ENCODE measurements at regions not wholly inside any gene's neighbourhood (a gene's known extent, or its start where the extent isn't known, plus 50 kb on each side); places are given as distances from the start of the nearest gene placed in this dataset.
A peak's percentile ranks its signal among the peaks of the same experiment; 100 is the strongest.

DNA sequence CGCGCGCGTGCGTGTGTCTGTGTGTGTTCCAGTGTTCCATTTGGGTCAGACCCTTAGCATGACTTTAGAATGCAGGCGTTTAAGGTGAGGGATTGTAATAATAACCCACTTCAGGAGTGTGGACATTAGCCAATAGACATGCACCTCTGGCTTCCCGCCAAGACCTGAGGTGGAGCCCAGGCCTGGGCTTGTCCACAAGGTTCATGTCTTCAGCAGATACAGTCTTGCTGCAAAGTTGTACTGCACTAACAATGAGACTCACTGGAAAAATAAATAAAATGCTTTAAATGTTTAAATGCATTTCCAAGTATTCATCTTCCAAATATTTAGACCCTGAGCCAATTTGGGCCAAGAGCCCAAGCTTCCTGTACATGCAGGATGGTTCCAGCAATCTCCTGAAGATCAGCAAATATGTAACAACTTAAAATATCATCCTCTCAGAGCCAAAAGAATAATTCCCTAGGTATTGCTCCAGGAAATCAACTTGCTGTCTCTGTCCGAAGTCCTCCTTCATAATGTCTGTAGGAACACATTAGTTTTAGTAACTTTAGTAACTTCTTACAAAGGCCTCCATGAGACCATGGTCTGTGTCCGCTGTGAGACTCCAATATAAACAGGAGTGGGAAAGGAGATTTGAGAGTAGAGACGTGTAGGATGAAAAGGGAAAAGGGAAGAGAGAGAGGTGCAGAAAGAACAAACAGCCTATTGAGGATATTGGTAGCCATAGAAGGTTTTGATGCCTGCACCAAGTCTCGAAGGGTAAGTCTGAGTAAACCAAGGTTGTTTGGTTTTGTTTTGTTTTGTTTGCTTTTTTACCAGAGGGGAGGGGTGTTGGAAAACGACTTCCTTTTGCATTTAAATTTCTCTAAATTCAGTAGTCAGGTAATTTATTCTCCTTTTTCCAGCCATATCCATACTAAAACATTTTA, 98.5 kb upstream of the KLF3 start:
- DNase-seq: peak; percentile 78

DNA sequence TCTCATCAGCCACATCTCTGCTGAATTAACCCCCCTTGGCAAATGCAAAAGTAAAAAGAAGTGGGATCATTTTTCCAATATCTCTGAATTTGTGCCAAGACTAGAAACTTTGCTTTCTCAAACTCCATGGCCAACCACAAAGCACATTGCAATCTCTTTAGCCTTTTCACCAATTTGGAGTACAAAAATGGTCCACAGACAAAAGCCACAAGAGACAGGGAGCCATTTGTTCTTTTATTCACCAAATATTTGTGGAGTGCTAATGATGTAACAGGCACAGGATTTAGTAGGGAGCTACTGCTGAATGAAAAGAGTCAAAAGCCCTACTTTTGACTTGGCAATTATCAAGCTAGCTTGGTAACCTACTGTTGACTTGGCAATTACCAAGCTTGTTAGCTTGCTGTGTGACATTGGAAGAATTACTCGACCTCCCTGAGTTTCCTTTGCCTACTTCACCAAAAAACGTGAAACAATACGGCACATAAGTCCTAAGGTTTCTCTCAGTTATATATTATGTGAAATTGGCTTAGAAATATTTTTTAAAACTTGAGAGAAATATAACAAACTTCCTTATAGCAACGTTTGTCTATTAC, 97.1 kb upstream of the KLF3 start:
- no peak for DNase-seq

DNA sequence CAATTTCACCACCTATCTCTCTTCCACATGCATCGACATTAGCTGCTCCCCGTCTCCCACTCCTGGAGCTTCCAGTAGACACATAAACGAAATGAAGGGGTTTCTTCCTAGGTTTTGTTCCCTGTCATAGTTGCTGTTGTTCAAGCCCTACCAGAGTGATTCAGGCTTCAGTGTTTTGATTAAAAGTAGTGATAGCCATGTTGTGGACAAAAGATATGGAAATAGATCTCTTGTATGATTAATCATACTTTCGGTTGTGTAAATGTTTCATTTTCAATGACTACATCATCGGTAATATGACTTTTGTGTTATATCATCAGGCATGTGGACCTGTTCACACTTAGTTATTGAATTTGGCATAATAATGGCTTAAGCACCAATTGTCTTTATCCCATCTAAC, 96.5 kb upstream of the KLF3 start:
- no peak for DNase-seq

DNA sequence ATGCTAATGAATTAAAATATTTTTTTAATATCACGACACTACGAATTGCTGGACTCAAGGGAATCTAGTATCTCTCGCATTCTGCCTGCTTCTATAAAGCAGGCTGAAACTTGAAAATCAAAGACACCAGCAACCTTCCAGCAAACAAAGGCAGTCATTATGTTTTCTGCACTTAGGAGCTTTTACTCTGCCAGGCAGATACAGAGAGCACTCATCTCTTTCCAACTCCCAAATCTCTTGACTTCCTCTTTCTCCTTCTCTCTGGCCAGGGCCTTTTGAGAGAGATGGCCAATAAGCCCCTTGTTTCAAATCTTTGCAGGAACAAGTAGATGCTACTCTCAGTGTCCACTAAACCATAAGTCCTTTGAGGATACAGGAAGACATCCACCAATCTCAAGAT, 95.2 kb upstream of the KLF3 start:
- no peak for DNase-seq

DNA sequence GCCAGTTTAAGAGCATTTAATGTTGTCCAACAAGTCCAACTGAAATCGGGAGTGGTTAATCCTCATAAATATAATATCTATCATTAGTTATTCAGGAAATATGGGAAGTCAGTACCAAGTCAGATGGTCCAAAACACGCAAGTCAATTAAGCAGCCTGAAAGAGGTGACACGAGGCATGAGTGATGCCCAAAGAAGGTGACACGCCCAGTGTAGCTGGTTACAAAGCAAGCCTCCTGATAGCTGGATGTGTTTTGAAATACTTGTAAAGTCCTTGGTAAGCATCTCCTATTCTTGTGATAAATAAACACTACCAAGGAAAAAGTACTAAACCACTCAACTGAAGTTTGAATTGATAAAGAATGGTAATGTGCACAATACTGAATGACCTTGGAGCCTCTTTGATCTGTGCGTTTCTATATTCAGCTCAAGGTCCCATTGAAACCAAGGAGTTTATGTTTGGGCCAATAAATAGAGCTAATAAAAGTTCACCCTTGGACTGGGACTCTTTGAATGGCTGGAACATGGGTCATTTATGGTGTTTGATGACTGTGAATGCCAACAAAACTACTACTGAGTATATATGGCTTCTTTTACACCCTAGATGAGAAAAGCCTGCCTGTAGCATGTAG, 93.2 kb upstream of the KLF3 start:
- no peak for DNase-seq

DNA sequence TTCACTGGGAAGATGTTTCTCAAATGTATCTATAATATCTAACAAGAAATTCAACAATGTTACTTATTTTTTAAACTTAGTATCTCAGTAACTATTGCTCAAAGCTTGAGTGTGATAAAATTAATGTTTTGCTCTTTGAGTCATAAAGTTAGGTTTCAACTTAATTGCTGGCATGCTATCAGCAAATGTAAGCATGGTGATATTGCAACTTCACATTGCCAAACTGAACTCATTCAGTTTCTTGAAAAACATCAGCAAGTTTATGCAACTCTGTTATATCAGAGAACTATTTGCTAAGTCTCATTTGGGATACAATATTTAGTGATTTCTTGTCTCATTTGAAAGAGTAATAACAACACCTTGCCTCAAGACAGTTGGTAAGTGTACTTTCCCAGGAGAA, 91.2 kb upstream of the KLF3 start:
- DNase-seq: no peak

DNA sequence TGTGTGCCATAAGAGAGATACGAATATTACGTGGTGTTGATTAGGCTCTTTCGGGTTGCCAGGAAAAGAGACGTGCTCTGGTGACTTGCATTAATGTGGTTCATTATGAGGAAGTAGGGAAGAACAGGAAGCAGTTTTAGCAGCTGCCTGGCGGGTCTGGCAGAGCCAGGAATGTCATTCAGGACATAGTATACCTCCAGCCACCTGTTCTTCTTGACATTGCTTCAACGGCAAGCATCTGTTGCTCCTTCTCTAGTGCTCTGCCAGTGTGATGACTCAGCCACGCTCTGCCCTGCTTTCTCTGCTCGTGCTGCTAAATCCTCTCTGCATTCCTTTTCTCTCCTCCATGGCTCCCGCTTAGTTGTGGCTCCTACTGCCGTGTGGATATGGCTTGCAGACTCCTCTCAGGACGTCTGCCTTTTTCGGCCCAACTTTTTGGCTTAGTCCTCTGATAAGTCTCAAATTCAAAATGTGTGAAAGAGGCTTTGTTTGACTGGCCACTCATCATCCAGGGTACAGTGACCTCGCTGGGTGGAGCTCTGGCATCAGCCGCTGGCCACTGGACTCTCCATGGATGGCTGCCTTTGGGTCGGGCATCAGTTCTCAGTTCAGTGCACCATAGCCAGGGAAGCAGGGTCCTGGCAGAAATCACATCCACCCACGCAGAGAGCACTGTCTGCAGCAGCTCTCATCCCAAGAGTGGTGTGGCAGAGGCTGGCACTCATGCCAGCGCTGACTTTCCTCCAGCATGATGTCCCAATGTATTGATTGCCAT, 89.3 kb upstream of the KLF3 start:
- no peak for DNase-seq

DNA sequence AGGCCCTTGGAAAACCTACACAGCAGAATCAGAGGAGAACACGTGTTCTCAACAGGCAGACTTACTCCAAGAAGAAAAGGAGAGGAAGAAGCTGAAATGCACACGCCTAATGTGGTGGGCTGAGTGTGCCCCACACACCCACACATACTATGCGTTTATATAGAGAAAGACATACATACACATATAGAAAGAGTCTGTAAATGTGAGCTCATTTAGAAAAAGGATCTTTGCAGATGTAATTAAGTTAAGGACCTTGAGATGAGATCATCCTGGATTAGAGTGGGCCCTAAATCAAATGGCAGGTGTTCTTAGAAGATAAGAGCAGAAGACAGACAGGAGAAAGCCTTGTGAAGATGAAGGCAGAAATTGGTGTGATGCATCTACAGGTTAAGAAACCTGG, 87.2 kb upstream of the KLF3 start:
- DNase-seq: no peak

DNA sequence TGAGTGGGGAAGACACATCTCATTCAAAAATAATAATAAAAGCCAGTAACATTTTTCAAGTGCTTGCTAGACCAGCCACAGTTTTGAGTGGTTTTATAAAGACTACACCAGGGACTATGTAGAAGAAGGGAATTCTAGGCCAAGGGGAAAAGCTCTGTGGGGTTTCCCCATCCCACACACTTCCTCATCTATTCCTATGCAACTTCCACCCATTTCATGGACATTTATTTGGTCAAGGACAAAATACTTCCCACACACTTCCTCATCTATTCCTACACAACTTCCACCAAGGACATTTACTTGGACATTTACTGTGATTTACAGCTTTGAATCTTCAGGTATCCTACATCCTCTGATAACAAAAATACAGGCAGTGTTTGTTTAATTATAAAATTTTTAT, 86.5 kb upstream of the KLF3 start:
- no peak for DNase-seq

DNA sequence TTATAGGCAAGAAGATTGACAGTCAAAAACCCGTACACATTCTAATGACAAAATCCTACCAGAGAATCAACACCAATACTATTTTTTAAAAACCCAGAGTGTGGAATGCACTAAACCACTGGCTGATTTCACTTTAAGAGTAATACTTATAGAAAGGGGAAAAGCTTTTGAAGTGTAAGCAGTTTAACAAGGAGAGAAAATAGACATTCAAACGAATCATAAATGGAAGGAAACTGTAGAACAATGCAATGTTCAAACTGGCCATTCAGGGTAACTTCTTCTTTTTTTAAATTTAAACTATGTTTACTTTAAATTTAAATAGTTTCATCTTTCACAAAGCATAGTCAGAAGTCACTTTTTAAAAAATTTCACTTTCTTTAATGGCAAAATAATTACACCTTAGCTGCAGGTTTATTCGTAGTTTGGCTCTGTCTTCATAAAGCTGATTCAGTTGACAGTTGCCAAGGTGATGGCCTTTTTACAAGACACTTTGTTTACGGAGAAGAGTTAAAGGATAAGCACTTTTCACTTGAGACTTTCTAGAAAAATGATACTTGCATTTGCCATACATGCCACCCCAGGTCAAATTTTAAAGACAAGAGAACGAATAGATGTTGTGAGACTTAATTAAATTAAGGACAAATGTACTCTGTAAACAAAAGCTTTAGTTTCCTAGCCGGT, 82.4 kb upstream of the KLF3 start:
- no peak for DNase-seq

DNA sequence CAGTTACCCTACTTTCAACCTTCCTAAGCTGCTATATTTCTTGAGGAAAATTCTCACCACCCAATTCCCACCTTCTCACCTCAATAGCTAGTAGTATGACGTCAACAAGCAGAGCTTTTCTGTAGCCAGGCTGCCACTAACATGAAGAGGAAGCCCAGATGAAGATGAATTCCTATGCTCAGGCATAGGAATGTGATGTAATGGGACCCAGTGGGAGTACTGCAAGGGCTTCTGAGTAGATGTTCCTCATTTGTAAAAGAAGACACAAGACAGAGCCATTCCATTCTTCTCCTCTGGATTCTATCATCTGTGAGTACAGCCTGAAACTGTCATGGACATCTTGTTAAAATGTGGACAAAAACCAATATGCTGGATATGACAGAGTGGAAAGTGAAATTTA, 81.6 kb upstream of the KLF3 start:
- no peak for DNase-seq

DNA sequence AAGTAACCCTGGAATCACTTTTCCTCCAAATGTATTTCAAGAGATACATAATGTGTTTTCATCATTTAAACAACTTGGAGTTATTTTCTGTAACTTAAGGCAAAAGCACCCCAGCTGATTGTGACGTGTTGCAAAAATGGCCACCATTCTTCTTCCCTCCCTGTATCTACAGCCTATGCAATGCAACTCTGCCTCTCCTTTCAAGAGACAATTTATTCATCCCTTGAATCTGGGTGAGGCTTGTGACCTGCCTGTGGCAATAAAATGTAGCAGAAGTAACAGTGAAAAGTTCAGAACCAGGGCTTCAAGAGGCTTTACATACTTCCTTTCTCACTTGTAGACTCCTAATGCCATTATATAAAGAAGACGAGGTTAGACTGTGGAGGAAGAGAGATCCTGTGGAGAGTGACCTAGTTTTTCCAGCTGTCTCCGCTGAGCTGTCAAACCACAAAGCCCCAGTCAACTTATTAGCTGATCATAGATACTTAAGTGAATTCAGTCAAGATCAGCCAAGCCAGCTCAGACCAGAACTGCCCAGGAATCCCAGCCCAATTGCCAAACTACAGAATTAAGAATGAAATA, 81.0 kb upstream of the KLF3 start:
- no peak for DNase-seq

DNA sequence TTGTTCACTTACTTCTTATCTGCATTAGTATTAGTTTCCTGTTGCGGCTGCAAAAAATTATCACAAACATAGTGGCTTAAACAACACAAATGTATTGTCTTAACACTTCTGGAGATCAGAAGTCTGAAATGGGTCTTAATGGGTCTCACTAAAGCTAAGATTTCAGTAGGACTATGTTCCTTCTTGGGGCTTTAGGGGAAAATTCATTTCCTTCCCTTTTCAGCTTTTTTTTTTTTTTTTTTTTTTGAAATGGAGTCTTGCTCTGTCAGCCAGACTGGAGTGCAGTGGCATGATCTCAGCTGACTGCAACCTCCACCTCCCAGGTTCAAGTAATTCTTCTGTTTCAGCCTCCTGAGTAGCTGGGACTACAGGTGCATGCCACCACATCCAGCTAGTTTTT, 78.1 kb upstream of the KLF3 start:
- DNase-seq: no peak

DNA sequence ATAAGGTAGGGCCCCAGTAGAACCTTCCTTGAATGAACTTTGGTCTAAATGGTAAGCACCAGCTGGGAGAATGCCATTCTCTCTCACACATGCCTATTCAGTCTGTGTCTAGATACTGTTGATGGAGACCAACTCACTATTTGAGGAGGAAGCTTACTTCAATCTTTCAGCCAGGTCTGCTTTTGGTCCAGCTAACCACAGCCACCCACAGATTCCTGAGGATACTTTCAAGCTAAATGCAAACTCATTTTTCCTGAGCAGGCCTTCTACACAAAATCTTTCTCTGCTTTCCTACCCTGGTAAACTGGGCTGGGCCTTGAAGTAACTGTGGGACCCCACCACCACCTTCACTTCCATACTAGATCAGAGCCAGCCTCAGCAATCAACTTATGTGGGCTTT, 76.9 kb upstream of the KLF3 start:
- no peak for DNase-seq

DNA sequence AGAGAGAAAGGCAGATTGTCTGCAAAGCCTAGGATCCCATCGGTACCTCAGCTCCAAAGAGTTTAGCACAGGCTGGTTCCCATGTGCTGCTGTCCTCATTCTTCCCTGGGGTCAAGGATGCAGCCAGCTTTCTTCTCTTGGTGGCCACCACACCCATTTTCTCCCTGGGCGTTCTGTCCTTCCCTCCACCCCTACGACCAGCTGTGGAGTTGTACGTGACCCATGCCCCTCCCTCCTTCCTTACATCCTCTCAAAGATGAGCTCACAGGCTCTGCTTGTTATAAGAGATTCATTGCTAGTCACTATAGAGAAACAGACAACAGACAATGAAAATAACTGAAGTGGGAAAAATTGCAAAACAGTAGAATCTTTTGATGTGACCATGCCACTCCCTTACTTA, 74.0 kb upstream of the KLF3 start:
- peak; percentile 61 for DNase-seq

DNA sequence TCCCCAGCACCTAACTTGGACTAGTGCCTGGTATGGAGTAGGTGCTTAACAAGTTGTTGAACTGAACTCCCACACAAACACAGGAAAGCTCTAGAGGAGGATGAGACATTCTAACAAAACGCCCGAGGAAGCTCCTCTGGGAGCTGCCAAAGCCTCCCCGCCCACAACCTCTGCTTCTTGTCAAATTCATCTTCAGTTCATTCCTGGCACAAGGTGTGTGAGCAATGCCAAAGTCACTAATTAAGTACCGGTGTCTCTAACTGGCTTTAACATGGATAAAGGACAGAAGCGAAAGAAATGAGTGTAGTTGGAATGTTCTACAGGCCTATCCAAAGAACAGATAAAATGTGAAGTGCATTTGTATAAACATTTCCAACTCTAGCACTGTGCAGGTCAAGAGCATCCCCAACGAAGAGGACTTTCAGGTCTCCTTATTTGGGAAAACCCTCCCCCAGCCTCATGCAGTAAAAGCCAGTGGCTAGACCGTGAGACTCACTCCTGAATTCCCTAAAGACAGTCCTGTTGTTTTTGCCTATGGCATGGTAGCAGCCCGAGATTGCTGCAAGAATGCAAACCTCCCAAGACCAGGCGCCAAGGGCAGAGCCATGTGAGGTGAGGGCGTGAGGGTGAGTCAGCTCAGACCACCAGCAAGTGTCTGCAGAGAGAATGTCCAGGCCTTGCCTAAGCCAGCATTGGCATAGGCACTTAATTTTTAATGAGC, 72.2 kb upstream of the KLF3 start:
- DNase-seq: no peak

DNA sequence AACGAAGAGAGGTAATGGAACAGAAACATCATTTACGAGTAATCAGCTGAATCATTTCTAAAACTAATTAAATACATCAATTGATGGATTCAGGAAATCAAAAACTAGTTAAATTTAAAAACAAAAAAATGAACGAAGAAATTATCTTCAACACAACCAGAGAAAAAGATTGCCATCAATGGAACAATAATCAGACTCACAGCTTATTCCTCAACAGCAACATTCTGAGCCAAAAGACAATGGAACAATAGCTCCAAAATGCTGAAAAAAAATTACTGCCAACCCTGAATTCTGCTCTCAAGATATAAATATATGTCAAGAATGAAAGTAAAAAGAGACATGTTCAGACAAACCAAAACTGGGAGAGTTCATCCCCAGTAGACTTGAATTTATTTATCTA, 65.5 kb upstream of the KLF3 start:
- no peak for DNase-seq

DNA sequence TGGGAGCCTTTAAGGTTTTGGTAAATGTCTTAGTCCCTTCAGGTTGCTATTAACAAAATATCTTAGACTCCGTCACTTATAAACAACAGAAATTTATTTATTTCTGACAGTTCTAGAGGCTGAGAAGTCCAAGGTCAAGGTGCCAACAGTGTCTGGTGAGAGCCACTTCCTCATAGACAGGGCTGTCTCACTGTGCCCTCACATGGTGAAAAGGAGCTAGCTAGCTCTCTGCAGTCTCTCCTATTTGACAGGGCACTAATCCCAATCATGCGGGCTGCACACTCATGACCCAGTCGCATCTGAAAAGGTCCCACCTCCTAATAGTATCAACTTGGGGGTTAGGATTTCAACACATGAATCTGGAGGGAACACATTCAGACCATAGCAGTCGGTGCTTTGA, 63.4 kb upstream of the KLF3 start:
- DNase-seq: no peak

DNA sequence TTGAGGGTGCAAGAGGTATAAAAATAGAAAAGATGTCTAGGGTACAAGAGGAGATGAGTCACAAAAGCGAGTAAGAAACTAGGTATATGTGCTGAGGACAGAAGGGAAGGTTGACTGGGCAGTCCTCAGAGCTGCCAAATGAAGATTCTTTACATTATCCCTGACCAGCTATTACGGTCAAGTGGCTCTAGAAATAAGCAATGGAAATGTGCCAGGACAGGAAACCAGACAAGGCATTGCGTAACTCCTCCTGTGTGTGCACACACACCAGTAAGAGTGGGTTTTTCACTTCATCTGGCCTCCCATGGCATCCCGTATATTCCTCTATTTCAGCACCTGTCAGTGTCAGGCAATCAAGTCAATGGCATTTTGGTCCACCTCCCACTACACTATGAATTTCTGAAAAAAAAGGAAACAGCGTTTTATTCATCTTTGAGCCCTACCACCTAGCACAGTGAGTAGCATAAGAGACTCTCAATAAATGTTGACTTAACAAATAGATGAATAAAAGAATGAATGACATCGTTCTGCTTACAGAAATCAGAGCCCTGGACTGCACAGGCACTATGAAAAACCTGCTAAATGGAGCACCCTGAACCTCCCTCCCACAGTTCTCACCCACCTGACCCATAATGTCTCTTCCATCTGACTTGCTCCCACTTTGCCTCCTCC, 62.6 kb upstream of the KLF3 start:
- no peak for DNase-seq

DNA sequence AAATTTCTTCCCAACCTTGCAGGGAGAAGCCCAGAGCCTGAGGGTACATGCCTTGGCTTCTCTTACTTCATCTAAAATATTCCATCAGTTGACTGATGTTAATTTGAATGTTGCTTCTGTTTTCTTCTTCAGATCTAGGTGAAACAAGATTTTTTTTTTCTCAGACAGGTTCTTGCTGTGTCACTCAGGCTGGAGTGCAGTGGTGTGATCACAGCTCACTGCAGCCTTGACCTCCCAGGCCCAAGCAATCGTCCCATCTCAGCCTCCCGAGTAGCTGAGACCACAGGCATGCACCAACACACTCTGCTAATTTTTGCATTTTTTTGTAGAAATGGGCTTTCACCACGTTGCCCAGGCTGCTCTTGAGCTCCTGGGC, 62.1 kb upstream of the KLF3 start:
- no peak for DNase-seq

DNA sequence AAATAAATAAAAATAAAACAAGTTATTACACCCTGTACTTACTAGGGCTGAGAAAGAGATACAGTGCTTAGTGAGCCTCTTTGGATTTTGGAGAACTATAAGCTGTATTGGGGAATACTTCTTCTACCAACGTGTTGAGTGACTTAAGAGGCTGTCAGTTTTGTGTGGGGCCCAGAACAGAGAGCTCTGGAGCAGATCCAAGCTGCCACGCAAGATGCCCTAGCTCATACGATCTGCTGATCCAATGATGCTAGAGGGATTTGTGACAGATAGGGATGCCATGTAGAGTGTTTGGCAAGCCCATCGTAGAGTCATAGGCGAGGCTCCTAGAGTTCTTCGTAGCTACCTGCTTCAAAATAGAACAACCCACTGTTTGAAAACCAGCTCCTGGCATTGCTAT, 60.3 kb upstream of the KLF3 start:
- DNase-seq: no peak

All from skin of body (tissue), 1 donor.